DND-41 (cell line): ENCODE measurements at regions not wholly inside any gene's neighbourhood (a gene's known extent, or its start where the extent isn't known, plus 50 kb on each side); places are given as distances from the start of the nearest gene placed in this dataset.

Experiments used
- ATAC-seq: fragments of 200-7000 bp; cut with Tn5 transposase; 3 replicates; pipeline ENCODE4 v1.9.1; 2021; ENCODE audit warnings: low read depth; ENCODE audit not compliant: insufficient read depth
- DNase-seq: peaks from one replicate; pipeline ENCODE4 v3.0.0-alpha.2; 2020
- H2AFZ ChIP-seq: 2 replicates; pipeline ENCODE4 v1.6.0; 2012; ENCODE audit warnings: low read depth, low read length
- H3K27ac ChIP-seq: 2 replicates; pipeline ENCODE4 v1.5.1; 2012; ENCODE audit warnings: low read length, inconsistent platforms
- H3K27me3 ChIP-seq: fragments of 200-600 bp; sonication (generic); 2 replicates; pipeline ENCODE4 v1.6.0; 2012; ENCODE audit warnings: low read length, mild to moderate bottlenecking, inconsistent platforms; ENCODE audit not compliant: insufficient read depth, poor library complexity
- H3K36me3 ChIP-seq: 2 replicates; pipeline ENCODE4 v1.5.1; 2012; ENCODE audit warnings: low read length, inconsistent platforms; ENCODE audit not compliant: insufficient read depth
- H3K4me1 ChIP-seq: 2 replicates; pipeline ENCODE4 v1.5.1; 2012; ENCODE audit warnings: mild to moderate bottlenecking, low read length; ENCODE audit not compliant: insufficient read depth
- H3K4me2 ChIP-seq: 2 replicates; pipeline ENCODE4 v1.6.0; 2012; ENCODE audit warnings: mild to moderate bottlenecking, moderate library complexity, low read length, inconsistent platforms; ENCODE audit not compliant: insufficient read depth
- H3K4me3 ChIP-seq, 2 experiments: fragments of 200-600 bp in 1 of 2; shearing (Covaris generic) in 1 of 2; 2 replicates each; pipeline ENCODE4 v1.5.1; 2012 to 2016; ENCODE audit warnings: inconsistent platforms in 2 of 2, low read length in 2 of 2, mild to moderate bottlenecking in 2 of 2, low read depth in 1 of 2, moderate library complexity in 1 of 2
- H3K79me2 ChIP-seq: 2 replicates; pipeline ENCODE4 v1.6.0; 2012; ENCODE audit warnings: low read length, inconsistent platforms; ENCODE audit not compliant: insufficient read depth
- H3K9ac ChIP-seq: 2 replicates; pipeline ENCODE4 v1.6.0; 2012; ENCODE audit warnings: low read depth, mild to moderate bottlenecking, inconsistent platforms, low read length, moderate library complexity
- H3K9me3 ChIP-seq: 2 replicates; pipeline ENCODE4 v1.5.1; 2012; ENCODE audit warnings: low read length, moderate library complexity, mild to moderate bottlenecking, inconsistent platforms; ENCODE audit not compliant: insufficient read depth, severe bottlenecking
- H4K20me1 ChIP-seq: 2 replicates; pipeline ENCODE4 v1.6.0; 2012; ENCODE audit warnings: low read length; ENCODE audit not compliant: insufficient read depth
- EZH2 ChIP-seq: IDR thresholded peaks from 3 replicates; pipeline ENCODE4 v1.6.1; 2012; ENCODE audit warnings: borderline replicate concordance, low read depth, mild to moderate bottlenecking, moderate library complexity, low read length, inconsistent platforms; ENCODE audit not compliant: severe bottlenecking
- TF ChIP-seq, protein P1 (sequence below): IDR thresholded peaks from 2 replicates; pipeline ENCODE4 v1.5.1; 2012; ENCODE audit warnings: borderline replicate concordance, low read length, moderate library complexity, mild to moderate bottlenecking; ENCODE audit not compliant: poor library complexity, severe bottlenecking; ENCODE audit errors: extremely low read depth

DNA sequence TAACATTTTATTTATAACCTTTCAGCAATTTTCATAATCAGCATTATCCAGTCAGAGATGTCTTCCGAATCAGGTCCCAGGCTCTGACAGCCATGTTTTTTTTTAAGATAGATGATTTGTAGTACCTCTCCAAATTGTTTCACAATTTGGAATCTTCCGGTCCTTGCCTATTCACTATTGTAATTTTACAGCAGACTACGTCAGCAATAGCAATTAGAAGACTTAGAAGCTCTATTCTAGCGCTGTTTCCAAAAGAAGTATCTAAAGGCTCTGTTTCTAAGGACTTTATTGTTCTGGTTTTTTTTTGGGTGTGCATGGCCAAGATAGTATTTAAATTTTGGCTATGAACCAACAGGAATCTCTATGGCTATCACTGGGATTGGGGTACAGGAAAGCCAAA lies 94.6 kb upstream of the PELI1 start:
- Histone ChIP-seq H4K20me1 (no peaks in the 10 kb centered on the region), H3K9me3 (no peaks in the 10 kb centered on the region), H3K79me2 (no peaks in the 10 kb centered on the region), H3K4me2 (no peak overlapping the region), H3K36me3 (no peaks in the 10 kb centered on the region), H3K4me1 (no peaks in the 10 kb centered on the region), H3K27ac (no peak overlapping the region), H2AFZ (no peak overlapping the region), H3K4me3 (no peak overlapping the region), H3K9ac (no peak overlapping the region), H3K27me3 (peaks cover 3% of the 10 kb centered on the region)
- TF ChIP-seq EZH2: no peak
- TF ChIP-seq, protein P1, sequence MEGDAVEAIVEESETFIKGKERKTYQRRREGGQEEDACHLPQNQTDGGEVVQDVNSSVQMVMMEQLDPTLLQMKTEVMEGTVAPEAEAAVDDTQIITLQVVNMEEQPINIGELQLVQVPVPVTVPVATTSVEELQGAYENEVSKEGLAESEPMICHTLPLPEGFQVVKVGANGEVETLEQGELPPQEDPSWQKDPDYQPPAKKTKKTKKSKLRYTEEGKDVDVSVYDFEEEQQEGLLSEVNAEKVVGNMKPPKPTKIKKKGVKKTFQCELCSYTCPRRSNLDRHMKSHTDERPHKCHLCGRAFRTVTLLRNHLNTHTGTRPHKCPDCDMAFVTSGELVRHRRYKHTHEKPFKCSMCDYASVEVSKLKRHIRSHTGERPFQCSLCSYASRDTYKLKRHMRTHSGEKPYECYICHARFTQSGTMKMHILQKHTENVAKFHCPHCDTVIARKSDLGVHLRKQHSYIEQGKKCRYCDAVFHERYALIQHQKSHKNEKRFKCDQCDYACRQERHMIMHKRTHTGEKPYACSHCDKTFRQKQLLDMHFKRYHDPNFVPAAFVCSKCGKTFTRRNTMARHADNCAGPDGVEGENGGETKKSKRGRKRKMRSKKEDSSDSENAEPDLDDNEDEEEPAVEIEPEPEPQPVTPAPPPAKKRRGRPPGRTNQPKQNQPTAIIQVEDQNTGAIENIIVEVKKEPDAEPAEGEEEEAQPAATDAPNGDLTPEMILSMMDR: no peak
- ATAC-seq (no peak), DNase-seq (no peak)

DNA sequence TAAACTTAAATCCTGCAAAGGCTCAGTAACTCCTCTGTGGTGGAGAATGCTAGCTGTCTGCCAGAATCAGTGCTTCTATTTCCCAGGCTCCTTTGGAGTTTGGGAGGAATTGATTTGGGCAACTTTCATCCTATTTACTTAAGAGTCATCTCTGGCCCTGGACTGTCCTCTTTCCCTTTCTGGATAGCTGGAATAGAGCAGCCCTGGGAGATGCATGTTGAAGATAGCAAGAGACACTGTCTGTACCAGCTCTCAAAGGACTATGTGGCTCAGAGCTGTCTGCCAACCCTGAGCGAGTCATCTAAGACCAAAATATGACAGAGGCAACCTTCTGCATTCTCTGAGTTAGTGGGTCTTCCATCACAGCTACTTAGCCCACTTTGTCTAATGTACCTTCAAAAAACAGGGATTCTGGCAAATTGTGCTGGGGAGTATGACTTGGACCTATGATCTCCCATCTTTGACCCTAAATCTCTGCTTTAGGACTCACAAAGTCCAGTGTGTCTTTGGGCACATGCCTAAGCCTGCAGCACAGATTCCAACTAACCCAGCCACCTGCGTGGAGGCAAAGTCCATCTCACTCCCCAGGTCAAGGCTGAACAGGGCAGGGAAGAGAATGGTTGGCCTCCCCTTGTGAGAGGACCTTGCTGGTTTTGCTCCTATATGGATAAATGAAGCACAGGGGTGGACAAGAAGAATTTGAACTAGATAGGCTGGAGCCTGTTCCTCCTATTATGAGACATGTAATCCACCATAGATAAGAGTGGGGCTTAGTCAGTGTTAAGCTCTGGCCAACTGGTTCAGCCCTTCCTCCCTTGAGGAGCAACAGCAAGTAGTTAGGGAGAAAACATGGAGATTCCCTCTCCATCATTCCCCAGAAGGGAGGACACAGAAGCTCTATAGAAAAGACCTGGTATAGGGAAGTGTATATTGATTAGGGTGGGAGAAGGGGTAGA lies 99.1 kb upstream of the PELI1 start:
- TF ChIP-seq, protein P1: no peak
- TF ChIP-seq EZH2: no peak
- H3K4me3 ChIP-seq: no peak overlapping the region
- DNase-seq (no peak), ATAC-seq (no peak)
- H3K9ac ChIP-seq: no peak overlapping the region
- H3K9me3 ChIP-seq: no peaks in the 10 kb centered on the region
- H3K36me3 ChIP-seq: no peaks in the 10 kb centered on the region
- H3K27ac ChIP-seq: no peak overlapping the region
- H3K4me2 ChIP-seq: no peak overlapping the region
- peaks cover 3% of the 10 kb centered on the region for H3K27me3 ChIP-seq
- no peaks in the 10 kb centered on the region for H3K4me1 ChIP-seq
- no peak overlapping the region for H2AFZ ChIP-seq
- no peaks in the 10 kb centered on the region for H4K20me1 ChIP-seq
- no peaks in the 10 kb centered on the region for H3K79me2 ChIP-seq

DNA sequence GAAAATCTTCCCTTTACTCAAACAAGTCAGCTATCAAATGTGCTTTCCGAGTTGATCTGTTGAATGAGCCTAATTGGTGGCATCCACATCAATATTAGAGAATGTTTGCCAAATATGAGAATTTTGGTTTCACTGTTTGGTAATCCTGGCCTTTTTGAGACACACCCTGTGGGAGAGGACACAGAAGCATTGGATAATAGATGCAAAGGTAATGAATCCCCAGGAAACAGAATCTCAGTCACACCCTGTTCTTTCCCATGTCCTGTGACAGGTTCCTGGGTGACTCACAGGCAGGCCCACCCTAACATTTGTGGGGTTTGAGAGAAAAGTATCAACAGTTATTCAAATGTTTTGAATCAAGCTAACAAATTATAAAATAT lies 99.8 kb upstream of the PELI1 start:
- no peaks in the 10 kb centered on the region for H3K4me1 ChIP-seq
- no peaks in the 10 kb centered on the region for H3K9me3 ChIP-seq
- no peak overlapping the region for H3K4me2 ChIP-seq
- no peak for TF ChIP-seq EZH2
- TF ChIP-seq, protein P1: no peak
- no peak overlapping the region for H3K27ac ChIP-seq
- no peak for ATAC-seq
- DNase-seq: no peak
- no peaks in the 10 kb centered on the region for H3K79me2 ChIP-seq
- no peak overlapping the region for H3K9ac ChIP-seq
- H2AFZ ChIP-seq: no peak overlapping the region
- H3K4me3 ChIP-seq: no peak overlapping the region
- peaks cover 3% of the 10 kb centered on the region for H3K27me3 ChIP-seq
- H4K20me1 ChIP-seq: no peaks in the 10 kb centered on the region
- no peaks in the 10 kb centered on the region for H3K36me3 ChIP-seq
